ENCODE measurements at regions not wholly inside any gene's neighbourhood (a gene's known extent, or its start where the extent isn't known, plus 50 kb on each side); places are given as distances from the start of the nearest gene placed in this dataset.

DNA sequence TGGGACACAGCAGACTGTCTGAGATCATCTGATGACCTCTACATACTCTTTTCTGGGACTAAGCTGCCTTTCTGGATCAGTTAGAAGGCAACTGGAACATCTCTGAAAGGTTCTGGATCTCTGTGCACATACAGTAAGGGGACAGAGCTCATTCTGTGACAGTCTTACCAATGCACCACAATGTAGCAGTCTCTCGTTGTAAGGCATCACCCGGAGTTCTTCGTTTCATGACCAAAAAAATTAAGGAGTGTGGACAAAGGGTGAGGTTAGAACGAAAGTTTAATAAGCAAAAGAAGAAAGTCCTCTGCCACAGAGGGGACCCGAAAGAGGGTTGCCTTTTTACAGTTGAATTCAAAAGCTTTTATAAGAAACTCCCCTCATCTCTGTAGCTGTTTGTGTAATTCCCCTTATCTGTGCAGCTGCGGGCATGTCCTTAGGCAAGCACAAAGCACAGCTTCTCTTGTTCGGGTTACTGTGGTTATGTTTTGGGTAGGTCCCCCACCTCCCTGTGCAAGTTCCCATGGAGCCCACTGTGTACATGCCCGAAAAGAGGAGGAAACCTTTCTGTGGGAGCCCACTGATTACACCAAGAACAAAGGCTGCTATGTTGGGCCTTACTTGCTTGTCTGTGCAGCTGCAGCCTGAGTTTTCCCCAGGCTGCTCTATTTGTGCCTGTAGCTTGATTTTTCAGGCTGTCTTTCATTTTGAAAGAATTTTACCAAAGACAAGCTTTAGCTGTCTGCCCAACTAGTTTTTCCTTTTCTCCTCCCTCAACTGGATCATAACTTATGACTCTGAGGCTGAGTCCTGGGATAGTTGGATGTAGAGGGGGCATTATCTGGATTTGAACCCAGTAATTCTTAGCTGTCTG lies 53.1 kb upstream of the CACNA1E start:
- no peak for DNase-seq (ENCODE audit: low read depth in 2 of 2)
